Panc1 (cell line): ENCODE measurements at regions not wholly inside any gene's neighbourhood (a gene's known extent, or its start where the extent isn't known, plus 50 kb on each side); places are given as distances from the start of the nearest gene placed in this dataset.

ENCODE experiments used
- ATAC-seq: fragments of 200-7000 bp; cut with Tn5 transposase; 2 replicates; pipeline ENCODE4 v1.9.1; 2020; ENCODE audit warnings: mild to moderate bottlenecking, moderate library complexity
- BruUV-seq: library from RNA; stranded (reverse); fragments of 400-500 nt; replicated peaks from 2 replicates; lab custom pipeline; 2021; lab: Mats Ljungman, UMichigan
- CTCF ChIA-PET: fragments of 300-600 bp; sonication (Branson Sonifier 250); formaldehyde crosslinking; loops from one replicate; lab custom pipeline; 2022; ENCODE audit warnings: antibody characterized with exemption; lab: Charles Lee
- POLR2A ChIA-PET: fragments of 300-600 bp; sonication (Branson Sonifier 250); formaldehyde crosslinking; loops from one replicate; lab custom pipeline; 2022; ENCODE audit warnings: antibody characterized with exemption; lab: Charles Lee
- DNase-seq: peaks from one replicate; pipeline ENCODE4 v3.0.0-alpha.2; 2010; ENCODE audit warnings: low read depth, low spot score
- H3K27ac ChIP-seq: 2 replicates; pipeline ENCODE4 v1.5.1; 2011; ENCODE audit warnings: mild to moderate bottlenecking, low read length, inconsistent platforms
- H3K27me3 ChIP-seq: fragments of 200-500 bp; sonication (Bioruptor generic); 2 replicates; pipeline ENCODE4 v1.6.0; 2014; ENCODE audit warnings: low read length, inconsistent platforms; ENCODE audit not compliant: control insufficient read depth, insufficient read depth
- H3K36me3 ChIP-seq: fragments of 200-500 bp; sonication (Bioruptor generic); 2 replicates; pipeline ENCODE4 v1.5.1; 2014; ENCODE audit warnings: inconsistent platforms, mild to moderate bottlenecking, low read length, moderate library complexity; ENCODE audit not compliant: control insufficient read depth, insufficient read depth
- H3K4me1 ChIP-seq: 2 replicates; pipeline ENCODE4 v1.5.1; 2011; ENCODE audit warnings: inconsistent platforms, mild to moderate bottlenecking, low read length, moderate library complexity; ENCODE audit not compliant: control insufficient read depth, insufficient read depth
- H3K4me3 ChIP-seq, 2 experiments: 2 replicates each; pipeline ENCODE4 v1.5.1; 2011 to 2012; ENCODE audit warnings: low read depth in 2 of 2, low read length in 2 of 2, mild to moderate bottlenecking in 2 of 2, inconsistent platforms in 1 of 2, moderate library complexity in 1 of 2
- H3K9me3 ChIP-seq: fragments of 200-500 bp; sonication (Bioruptor generic); 2 replicates; pipeline ENCODE4 v1.5.1; 2014; ENCODE audit warnings: low read depth, mild to moderate bottlenecking, inconsistent platforms, low read length, moderate library complexity; ENCODE audit not compliant: control insufficient read depth, insufficient read depth
- POLR2AphosphoS5 ChIP-seq: IDR thresholded peaks from 2 replicates; pipeline ENCODE4 v1.6.1; 2012; ENCODE audit warnings: mild to moderate bottlenecking, low read depth, low read length, moderate library complexity
- SIN3A ChIP-seq: IDR thresholded peaks from 2 replicates; pipeline ENCODE4 v1.6.1; 2012; ENCODE audit warnings: low read depth, mild to moderate bottlenecking, low read length, moderate library complexity, borderline replicate concordance; ENCODE audit not compliant: insufficient read depth
- TCF7L2 ChIP-seq: IDR thresholded peaks from 2 replicates; pipeline ENCODE4 v1.6.1; 2011; ENCODE audit warnings: mild to moderate bottlenecking, low read depth, low read length, inconsistent platforms
- in situ Hi-C: cut with HindIII; loops from 2 replicates; pipeline ENCODE4 v1.10.0; 2016; ENCODE audit warnings: low sequenced_read_pairs, low pct_unique_long_range_greater_than_20kb
- intact Hi-C: fragments of 100-400 bp; cut with micrococcal nuclease; formaldehyde crosslinking; loops from one replicate; pipeline ENCODE4 v1.10.0; 2022; ENCODE audit not compliant: unreplicated experiment
- TF ChIP-seq, protein P1 (sequence below), 2 experiments: IDR thresholded peaks; 2 replicates each; pipeline ENCODE4 v1.6.1; 2011 to 2012; ENCODE audit warnings: low read depth in 2 of 2, control low read depth in 1 of 2, low read length in 1 of 2, mild to moderate bottlenecking in 1 of 2, moderate library complexity in 1 of 2; ENCODE audit not compliant: insufficient read depth in 1 of 2
- TF ChIP-seq, protein P2 (sequence below): fragments of 450-650 bp; IDR thresholded peaks from 2 replicates; pipeline ENCODE4 v1.5.1; 2017; ENCODE audit warnings: mild to moderate bottlenecking

- TF ChIP-seq, protein P1, sequence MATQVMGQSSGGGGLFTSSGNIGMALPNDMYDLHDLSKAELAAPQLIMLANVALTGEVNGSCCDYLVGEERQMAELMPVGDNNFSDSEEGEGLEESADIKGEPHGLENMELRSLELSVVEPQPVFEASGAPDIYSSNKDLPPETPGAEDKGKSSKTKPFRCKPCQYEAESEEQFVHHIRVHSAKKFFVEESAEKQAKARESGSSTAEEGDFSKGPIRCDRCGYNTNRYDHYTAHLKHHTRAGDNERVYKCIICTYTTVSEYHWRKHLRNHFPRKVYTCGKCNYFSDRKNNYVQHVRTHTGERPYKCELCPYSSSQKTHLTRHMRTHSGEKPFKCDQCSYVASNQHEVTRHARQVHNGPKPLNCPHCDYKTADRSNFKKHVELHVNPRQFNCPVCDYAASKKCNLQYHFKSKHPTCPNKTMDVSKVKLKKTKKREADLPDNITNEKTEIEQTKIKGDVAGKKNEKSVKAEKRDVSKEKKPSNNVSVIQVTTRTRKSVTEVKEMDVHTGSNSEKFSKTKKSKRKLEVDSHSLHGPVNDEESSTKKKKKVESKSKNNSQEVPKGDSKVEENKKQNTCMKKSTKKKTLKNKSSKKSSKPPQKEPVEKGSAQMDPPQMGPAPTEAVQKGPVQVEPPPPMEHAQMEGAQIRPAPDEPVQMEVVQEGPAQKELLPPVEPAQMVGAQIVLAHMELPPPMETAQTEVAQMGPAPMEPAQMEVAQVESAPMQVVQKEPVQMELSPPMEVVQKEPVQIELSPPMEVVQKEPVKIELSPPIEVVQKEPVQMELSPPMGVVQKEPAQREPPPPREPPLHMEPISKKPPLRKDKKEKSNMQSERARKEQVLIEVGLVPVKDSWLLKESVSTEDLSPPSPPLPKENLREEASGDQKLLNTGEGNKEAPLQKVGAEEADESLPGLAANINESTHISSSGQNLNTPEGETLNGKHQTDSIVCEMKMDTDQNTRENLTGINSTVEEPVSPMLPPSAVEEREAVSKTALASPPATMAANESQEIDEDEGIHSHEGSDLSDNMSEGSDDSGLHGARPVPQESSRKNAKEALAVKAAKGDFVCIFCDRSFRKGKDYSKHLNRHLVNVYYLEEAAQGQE (IDR thresholded peaks at IDR 0.05; ENCODE audit: insufficient read depth in 1 of 2, low read depth in 2 of 2, low read length in 1 of 2), result no peak
- TF ChIP-seq, protein P2, sequence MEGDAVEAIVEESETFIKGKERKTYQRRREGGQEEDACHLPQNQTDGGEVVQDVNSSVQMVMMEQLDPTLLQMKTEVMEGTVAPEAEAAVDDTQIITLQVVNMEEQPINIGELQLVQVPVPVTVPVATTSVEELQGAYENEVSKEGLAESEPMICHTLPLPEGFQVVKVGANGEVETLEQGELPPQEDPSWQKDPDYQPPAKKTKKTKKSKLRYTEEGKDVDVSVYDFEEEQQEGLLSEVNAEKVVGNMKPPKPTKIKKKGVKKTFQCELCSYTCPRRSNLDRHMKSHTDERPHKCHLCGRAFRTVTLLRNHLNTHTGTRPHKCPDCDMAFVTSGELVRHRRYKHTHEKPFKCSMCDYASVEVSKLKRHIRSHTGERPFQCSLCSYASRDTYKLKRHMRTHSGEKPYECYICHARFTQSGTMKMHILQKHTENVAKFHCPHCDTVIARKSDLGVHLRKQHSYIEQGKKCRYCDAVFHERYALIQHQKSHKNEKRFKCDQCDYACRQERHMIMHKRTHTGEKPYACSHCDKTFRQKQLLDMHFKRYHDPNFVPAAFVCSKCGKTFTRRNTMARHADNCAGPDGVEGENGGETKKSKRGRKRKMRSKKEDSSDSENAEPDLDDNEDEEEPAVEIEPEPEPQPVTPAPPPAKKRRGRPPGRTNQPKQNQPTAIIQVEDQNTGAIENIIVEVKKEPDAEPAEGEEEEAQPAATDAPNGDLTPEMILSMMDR, result no peak
- TF ChIP-seq TCF7L2, result no peak
- TF ChIP-seq SIN3A, result no peak
- no peak for TF ChIP-seq POLR2AphosphoS5
- CTCF ChIA-PET, result no interaction called here
- no peak for DNase-seq
- H3K4me1 ChIP-seq, result no peaks in the 10 kb centered on the region
- no peak overlapping the region for H3K4me3 ChIP-seq
- POLR2A ChIA-PET, result no interaction called here
- intact Hi-C loops (no loop called here), in situ Hi-C loops (no loop called here)
- H3K27me3 ChIP-seq, result no peaks in the 10 kb centered on the region; the same call in none of the 2 replicates
- no peaks in the 10 kb centered on the region for H3K36me3 ChIP-seq
- H3K9me3 ChIP-seq, result no peaks in the 10 kb centered on the region
- no peak overlapping the region for H3K27ac ChIP-seq
- ATAC-seq, result no peak
- no TSS peak for BruUV-seq
Observed at GRCh38 chr1:224804220-224804619, 125.3 kb upstream of the DNAH14 start.

GRCh38 chr1:224805889-224806288 lies 123.6 kb upstream of the DNAH14 start:
- ATAC-seq (no peak), DNase-seq (no peak)
- ChIA-PET POLR2A (no interaction called here), CTCF (interaction anchor here (0.9 kb wide), 1 partner anchor 23 kb away, joined by 3 read pairs; no protein-coding TSS in a partner anchor)
- Histone ChIP-seq H3K9me3 (no peaks in the 10 kb centered on the region), H3K27ac (no peak overlapping the region), H3K4me1 (no peaks in the 10 kb centered on the region), H3K4me3 (no peak overlapping the region), H3K27me3 (no peaks in the 10 kb centered on the region; the same call in none of the 2 replicates), H3K36me3 (no peaks in the 10 kb centered on the region)
- TF ChIP-seq, protein P1 (IDR thresholded peaks at IDR 0.05; ENCODE audit: insufficient read depth in 1 of 2, low read depth in 2 of 2, low read length in 1 of 2), result no peak
- TF ChIP-seq TCF7L2, result no peak
- TF ChIP-seq POLR2AphosphoS5, result no peak
- TF ChIP-seq, protein P2, result no peak
- in situ Hi-C loops (no loop called here), intact Hi-C loops (no loop called here)
- BruUV-seq, result no TSS peak
